ENCODE measurements at regions not wholly inside any gene's neighbourhood (a gene's known extent, or its start where the extent isn't known, plus 50 kb on each side); places are given as distances from the start of the nearest gene placed in this dataset.
"Not testable (repeated sequence)": the region's sequence is repeated elsewhere in the genome, so short reads cannot be mapped to it uniquely, and the experiment has no call there.

DNA sequence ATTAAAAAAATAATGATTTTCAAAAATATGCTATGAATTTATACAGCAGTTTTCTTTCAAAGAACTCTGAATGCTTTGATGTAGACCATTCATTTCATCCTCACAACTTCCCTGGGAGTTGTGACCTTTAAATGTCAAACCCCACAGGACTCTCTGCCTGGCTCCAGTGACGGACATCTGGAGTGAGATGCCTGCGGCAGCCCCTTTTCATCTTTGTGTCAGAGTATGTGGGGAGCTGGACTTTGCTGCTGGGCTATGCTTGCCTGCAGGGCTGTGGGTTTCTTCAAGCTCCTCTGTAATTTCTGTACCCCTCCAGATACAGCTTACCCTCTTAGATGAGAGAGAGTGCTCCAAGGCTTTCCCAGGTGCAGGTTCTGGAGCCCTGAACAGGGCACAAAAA is 70.6 kb upstream of the RASGRP1 start:
- no peak overlapping the region for H3K4me3 ChIP-seq (ENCODE audit: low read depth, low read length)
- TF ChIP-seq CTCF (IDR thresholded peaks at IDR 0.05; ENCODE audit: low read depth, low read length) = no peak

GRCh38 chr15:38636597-38636996 is 72.0 kb upstream of the RASGRP1 start:
- TF ChIP-seq CTCF (IDR thresholded peaks at IDR 0.05; ENCODE audit: low read depth, low read length) = no peak
- no peak overlapping the region for H3K4me3 ChIP-seq (ENCODE audit: low read depth, low read length)

GRCh38 chr15:38638126-38638525 is 73.5 kb upstream of the RASGRP1 start:
- TF ChIP-seq CTCF (IDR thresholded peaks at IDR 0.05; ENCODE audit: low read depth, low read length) = no peak
- no peak overlapping the region for H3K4me3 ChIP-seq (ENCODE audit: low read depth, low read length)

GRCh38 chr15:38638811-38639210 is 74.2 kb upstream of the RASGRP1 start:
- no peak overlapping the region for H3K4me3 ChIP-seq (ENCODE audit: low read depth, low read length)
- no peak for TF ChIP-seq CTCF (IDR thresholded peaks at IDR 0.05; ENCODE audit: low read depth, low read length)

- no peak for TF ChIP-seq CTCF (IDR thresholded peaks at IDR 0.05; ENCODE audit: low read depth, low read length)
- H3K4me3 ChIP-seq (ENCODE audit: low read depth, low read length) = no peak overlapping the region
Observed at GRCh38 chr15:38642689-38643270, 78.2 kb upstream of the RASGRP1 start.

- not testable (repeated sequence) for H3K4me3 ChIP-seq (ENCODE audit: low read depth, low read length)
Observed at GRCh38 chr15:38644353-38644752, 79.7 kb upstream of the RASGRP1 start.

DNA sequence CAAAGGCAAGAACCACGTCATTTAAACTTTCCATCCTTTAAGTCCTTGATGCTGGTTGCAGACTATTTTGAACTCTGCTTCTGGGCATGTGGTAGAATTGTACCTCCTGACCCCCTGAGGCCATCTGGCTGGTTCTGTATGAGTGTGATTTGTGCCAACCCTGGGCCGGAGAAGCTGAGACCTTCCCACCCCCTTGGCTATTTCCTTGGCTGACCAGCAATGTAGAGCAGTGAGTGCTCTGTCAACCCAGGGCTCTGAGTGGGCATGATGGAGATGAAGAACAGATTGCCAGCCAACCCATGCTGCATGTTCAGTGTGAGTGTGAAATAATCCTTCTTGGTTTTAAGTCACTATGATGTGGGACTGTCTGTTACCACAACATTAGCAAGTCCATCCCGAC is 82.1 kb upstream of the RASGRP1 start:
- H3K4me3 ChIP-seq (ENCODE audit: low read depth, low read length) = no peak overlapping the region
- TF ChIP-seq CTCF (IDR thresholded peaks at IDR 0.05; ENCODE audit: low read depth, low read length) = no peak

DNA sequence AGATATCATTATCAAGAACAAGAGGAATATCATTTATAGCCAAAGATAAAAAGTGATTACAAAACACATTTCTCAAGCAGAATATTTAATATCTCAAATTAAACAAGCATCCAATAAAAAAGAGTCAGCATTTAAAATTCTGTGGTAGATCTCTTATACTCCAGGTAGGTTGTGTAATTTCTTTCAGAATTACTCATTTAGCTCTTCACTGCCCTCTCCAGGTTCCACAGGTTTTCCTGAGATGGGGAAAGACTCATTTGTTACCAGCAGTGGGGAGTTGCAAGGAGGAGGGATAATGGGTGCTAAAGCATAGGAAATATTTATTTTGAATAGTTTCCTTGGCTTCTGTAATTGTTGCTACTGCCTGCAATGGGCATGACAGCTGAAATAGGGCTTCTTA is 83.1 kb upstream of the RASGRP1 start:
- no peak for TF ChIP-seq CTCF (IDR thresholded peaks at IDR 0.05; ENCODE audit: low read depth, low read length)
- H3K4me3 ChIP-seq (ENCODE audit: low read depth, low read length) = no peak overlapping the region

Data from WI38 (cell line).